ENCODE measurements at regions not wholly inside any gene's neighbourhood (a gene's known extent, or its start where the extent isn't known, plus 50 kb on each side); places are given as distances from the start of the nearest gene placed in this dataset.

DNA sequence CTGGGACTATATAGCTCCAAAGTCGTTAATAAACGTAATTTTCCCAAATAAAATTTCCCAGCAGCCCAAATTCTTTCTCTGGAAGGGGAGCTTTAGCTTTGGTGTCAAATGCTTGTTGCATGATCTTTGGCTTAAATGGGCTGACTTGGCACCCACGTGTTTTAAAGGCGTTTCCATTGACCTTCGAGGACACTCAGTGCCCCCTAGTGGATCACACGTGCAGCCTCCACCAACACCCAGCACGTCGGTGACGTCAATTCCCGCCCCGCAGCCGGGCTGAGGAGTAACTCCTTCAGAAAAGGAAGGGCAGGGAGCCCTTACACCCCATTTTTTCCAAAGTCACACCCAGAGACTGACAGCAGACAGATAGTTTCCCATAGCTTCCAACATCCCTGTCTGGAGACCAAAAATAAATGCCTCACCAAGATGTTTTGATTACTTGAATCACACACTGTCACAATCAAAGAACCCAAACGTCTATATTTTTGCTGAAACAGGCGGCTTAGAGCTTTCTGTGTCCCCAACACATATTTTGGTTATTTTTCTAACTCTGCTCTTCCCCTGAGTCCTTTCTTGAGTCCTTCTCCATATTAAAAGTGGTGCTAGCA is 707.9 kb downstream of the AACS start:
- TF ChIP-seq, protein P1, sequence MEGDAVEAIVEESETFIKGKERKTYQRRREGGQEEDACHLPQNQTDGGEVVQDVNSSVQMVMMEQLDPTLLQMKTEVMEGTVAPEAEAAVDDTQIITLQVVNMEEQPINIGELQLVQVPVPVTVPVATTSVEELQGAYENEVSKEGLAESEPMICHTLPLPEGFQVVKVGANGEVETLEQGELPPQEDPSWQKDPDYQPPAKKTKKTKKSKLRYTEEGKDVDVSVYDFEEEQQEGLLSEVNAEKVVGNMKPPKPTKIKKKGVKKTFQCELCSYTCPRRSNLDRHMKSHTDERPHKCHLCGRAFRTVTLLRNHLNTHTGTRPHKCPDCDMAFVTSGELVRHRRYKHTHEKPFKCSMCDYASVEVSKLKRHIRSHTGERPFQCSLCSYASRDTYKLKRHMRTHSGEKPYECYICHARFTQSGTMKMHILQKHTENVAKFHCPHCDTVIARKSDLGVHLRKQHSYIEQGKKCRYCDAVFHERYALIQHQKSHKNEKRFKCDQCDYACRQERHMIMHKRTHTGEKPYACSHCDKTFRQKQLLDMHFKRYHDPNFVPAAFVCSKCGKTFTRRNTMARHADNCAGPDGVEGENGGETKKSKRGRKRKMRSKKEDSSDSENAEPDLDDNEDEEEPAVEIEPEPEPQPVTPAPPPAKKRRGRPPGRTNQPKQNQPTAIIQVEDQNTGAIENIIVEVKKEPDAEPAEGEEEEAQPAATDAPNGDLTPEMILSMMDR (conservative IDR thresholded peaks at IDR 0.05; ENCODE audit: low read depth in 2 of 2) = peak; percentile 65 to 79
- TF ChIP-seq STAT1 (IDR thresholded peaks at IDR 0.05; ENCODE audit: unreplicated experiment) = no peak
- TF ChIP-seq EZH2 (IDR thresholded peaks at IDR 0.05; ENCODE audit: low read depth, unreplicated experiment) = no peak
- TF ChIP-seq EZH2phosphoT487 (IDR thresholded peaks at IDR 0.05; ENCODE audit: unreplicated experiment) = no peak
- TF ChIP-seq, protein P2, sequence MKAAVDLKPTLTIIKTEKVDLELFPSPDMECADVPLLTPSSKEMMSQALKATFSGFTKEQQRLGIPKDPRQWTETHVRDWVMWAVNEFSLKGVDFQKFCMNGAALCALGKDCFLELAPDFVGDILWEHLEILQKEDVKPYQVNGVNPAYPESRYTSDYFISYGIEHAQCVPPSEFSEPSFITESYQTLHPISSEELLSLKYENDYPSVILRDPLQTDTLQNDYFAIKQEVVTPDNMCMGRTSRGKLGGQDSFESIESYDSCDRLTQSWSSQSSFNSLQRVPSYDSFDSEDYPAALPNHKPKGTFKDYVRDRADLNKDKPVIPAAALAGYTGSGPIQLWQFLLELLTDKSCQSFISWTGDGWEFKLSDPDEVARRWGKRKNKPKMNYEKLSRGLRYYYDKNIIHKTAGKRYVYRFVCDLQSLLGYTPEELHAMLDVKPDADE (IDR thresholded peaks at IDR 0.05) = no peak
- TF ChIP-seq, protein P3, sequence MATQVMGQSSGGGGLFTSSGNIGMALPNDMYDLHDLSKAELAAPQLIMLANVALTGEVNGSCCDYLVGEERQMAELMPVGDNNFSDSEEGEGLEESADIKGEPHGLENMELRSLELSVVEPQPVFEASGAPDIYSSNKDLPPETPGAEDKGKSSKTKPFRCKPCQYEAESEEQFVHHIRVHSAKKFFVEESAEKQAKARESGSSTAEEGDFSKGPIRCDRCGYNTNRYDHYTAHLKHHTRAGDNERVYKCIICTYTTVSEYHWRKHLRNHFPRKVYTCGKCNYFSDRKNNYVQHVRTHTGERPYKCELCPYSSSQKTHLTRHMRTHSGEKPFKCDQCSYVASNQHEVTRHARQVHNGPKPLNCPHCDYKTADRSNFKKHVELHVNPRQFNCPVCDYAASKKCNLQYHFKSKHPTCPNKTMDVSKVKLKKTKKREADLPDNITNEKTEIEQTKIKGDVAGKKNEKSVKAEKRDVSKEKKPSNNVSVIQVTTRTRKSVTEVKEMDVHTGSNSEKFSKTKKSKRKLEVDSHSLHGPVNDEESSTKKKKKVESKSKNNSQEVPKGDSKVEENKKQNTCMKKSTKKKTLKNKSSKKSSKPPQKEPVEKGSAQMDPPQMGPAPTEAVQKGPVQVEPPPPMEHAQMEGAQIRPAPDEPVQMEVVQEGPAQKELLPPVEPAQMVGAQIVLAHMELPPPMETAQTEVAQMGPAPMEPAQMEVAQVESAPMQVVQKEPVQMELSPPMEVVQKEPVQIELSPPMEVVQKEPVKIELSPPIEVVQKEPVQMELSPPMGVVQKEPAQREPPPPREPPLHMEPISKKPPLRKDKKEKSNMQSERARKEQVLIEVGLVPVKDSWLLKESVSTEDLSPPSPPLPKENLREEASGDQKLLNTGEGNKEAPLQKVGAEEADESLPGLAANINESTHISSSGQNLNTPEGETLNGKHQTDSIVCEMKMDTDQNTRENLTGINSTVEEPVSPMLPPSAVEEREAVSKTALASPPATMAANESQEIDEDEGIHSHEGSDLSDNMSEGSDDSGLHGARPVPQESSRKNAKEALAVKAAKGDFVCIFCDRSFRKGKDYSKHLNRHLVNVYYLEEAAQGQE (IDR thresholded peaks at IDR 0.05; ENCODE audit: unreplicated experiment) = no peak
